Panc1 (cell line): ENCODE measurements at regions not wholly inside any gene's neighbourhood (a gene's known extent, or its start where the extent isn't known, plus 50 kb on each side); places are given as distances from the start of the nearest gene placed in this dataset.

ENCODE experiments used
- ATAC-seq: fragments of 200-7000 bp; cut with Tn5 transposase; 2 replicates; pipeline ENCODE4 v1.9.1; 2020; ENCODE audit warnings: mild to moderate bottlenecking, moderate library complexity
- BruUV-seq: library from RNA; stranded (reverse); fragments of 400-500 nt; replicated peaks from 2 replicates; lab custom pipeline; 2021; lab: Mats Ljungman, UMichigan
- CTCF ChIA-PET: fragments of 300-600 bp; sonication (Branson Sonifier 250); formaldehyde crosslinking; loops from one replicate; lab custom pipeline; 2022; ENCODE audit warnings: antibody characterized with exemption; lab: Charles Lee
- POLR2A ChIA-PET: fragments of 300-600 bp; sonication (Branson Sonifier 250); formaldehyde crosslinking; loops from one replicate; lab custom pipeline; 2022; ENCODE audit warnings: antibody characterized with exemption; lab: Charles Lee
- DNase-seq: peaks from one replicate; pipeline ENCODE4 v3.0.0-alpha.2; 2010; ENCODE audit warnings: low read depth, low spot score
- H3K27ac ChIP-seq: 2 replicates; pipeline ENCODE4 v1.5.1; 2011; ENCODE audit warnings: mild to moderate bottlenecking, low read length, inconsistent platforms
- H3K27me3 ChIP-seq: fragments of 200-500 bp; sonication (Bioruptor generic); 2 replicates; pipeline ENCODE4 v1.6.0; 2014; ENCODE audit warnings: low read length, inconsistent platforms; ENCODE audit not compliant: control insufficient read depth, insufficient read depth
- H3K36me3 ChIP-seq: fragments of 200-500 bp; sonication (Bioruptor generic); 2 replicates; pipeline ENCODE4 v1.5.1; 2014; ENCODE audit warnings: inconsistent platforms, mild to moderate bottlenecking, low read length, moderate library complexity; ENCODE audit not compliant: control insufficient read depth, insufficient read depth
- H3K4me1 ChIP-seq: 2 replicates; pipeline ENCODE4 v1.5.1; 2011; ENCODE audit warnings: inconsistent platforms, mild to moderate bottlenecking, low read length, moderate library complexity; ENCODE audit not compliant: control insufficient read depth, insufficient read depth
- H3K4me3 ChIP-seq, 2 experiments: 2 replicates each; pipeline ENCODE4 v1.5.1; 2011 to 2012; ENCODE audit warnings: low read depth in 2 of 2, low read length in 2 of 2, mild to moderate bottlenecking in 2 of 2, inconsistent platforms in 1 of 2, moderate library complexity in 1 of 2
- H3K9me3 ChIP-seq: fragments of 200-500 bp; sonication (Bioruptor generic); 2 replicates; pipeline ENCODE4 v1.5.1; 2014; ENCODE audit warnings: low read depth, mild to moderate bottlenecking, inconsistent platforms, low read length, moderate library complexity; ENCODE audit not compliant: control insufficient read depth, insufficient read depth
- CTCF ChIP-seq: fragments of 450-650 bp; IDR thresholded peaks from 2 replicates; pipeline ENCODE4 v1.5.1; 2017; ENCODE audit warnings: mild to moderate bottlenecking
- POLR2AphosphoS5 ChIP-seq: IDR thresholded peaks from 2 replicates; pipeline ENCODE4 v1.6.1; 2012; ENCODE audit warnings: mild to moderate bottlenecking, low read depth, low read length, moderate library complexity
- SIN3A ChIP-seq: IDR thresholded peaks from 2 replicates; pipeline ENCODE4 v1.6.1; 2012; ENCODE audit warnings: low read depth, mild to moderate bottlenecking, low read length, moderate library complexity, borderline replicate concordance; ENCODE audit not compliant: insufficient read depth
- TCF7L2 ChIP-seq: IDR thresholded peaks from 2 replicates; pipeline ENCODE4 v1.6.1; 2011; ENCODE audit warnings: mild to moderate bottlenecking, low read depth, low read length, inconsistent platforms
- in situ Hi-C: cut with HindIII; loops from 2 replicates; pipeline ENCODE4 v1.10.0; 2016; ENCODE audit warnings: low sequenced_read_pairs, low pct_unique_long_range_greater_than_20kb
- intact Hi-C: fragments of 100-400 bp; cut with micrococcal nuclease; formaldehyde crosslinking; loops from one replicate; pipeline ENCODE4 v1.10.0; 2022; ENCODE audit not compliant: unreplicated experiment
- TF ChIP-seq, protein P1 (sequence below), 2 experiments: IDR thresholded peaks; 2 replicates each; pipeline ENCODE4 v1.6.1; 2011 to 2012; ENCODE audit warnings: low read depth in 2 of 2, control low read depth in 1 of 2, low read length in 1 of 2, mild to moderate bottlenecking in 1 of 2, moderate library complexity in 1 of 2; ENCODE audit not compliant: insufficient read depth in 1 of 2

- DNase-seq (no peak), ATAC-seq (no peak)
- in situ Hi-C loops (no loop called here), intact Hi-C loops (no loop called here)
- no peaks in the 10 kb centered on the region; the same call in 1 of the 2 replicates for H3K27me3 ChIP-seq
- no peaks in the 10 kb centered on the region for H3K4me1 ChIP-seq
- no peak overlapping the region for H3K27ac ChIP-seq
- no peaks in the 10 kb centered on the region for H3K9me3 ChIP-seq
- POLR2A ChIA-PET, result no interaction called here
- H3K36me3 ChIP-seq, result no peaks in the 10 kb centered on the region
- TF ChIP-seq, protein P1, sequence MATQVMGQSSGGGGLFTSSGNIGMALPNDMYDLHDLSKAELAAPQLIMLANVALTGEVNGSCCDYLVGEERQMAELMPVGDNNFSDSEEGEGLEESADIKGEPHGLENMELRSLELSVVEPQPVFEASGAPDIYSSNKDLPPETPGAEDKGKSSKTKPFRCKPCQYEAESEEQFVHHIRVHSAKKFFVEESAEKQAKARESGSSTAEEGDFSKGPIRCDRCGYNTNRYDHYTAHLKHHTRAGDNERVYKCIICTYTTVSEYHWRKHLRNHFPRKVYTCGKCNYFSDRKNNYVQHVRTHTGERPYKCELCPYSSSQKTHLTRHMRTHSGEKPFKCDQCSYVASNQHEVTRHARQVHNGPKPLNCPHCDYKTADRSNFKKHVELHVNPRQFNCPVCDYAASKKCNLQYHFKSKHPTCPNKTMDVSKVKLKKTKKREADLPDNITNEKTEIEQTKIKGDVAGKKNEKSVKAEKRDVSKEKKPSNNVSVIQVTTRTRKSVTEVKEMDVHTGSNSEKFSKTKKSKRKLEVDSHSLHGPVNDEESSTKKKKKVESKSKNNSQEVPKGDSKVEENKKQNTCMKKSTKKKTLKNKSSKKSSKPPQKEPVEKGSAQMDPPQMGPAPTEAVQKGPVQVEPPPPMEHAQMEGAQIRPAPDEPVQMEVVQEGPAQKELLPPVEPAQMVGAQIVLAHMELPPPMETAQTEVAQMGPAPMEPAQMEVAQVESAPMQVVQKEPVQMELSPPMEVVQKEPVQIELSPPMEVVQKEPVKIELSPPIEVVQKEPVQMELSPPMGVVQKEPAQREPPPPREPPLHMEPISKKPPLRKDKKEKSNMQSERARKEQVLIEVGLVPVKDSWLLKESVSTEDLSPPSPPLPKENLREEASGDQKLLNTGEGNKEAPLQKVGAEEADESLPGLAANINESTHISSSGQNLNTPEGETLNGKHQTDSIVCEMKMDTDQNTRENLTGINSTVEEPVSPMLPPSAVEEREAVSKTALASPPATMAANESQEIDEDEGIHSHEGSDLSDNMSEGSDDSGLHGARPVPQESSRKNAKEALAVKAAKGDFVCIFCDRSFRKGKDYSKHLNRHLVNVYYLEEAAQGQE (IDR thresholded peaks at IDR 0.05; ENCODE audit: insufficient read depth in 1 of 2, low read depth in 2 of 2, low read length in 1 of 2), result no peak
- TF ChIP-seq POLR2AphosphoS5 (no peak), TCF7L2 (no peak), SIN3A (no peak), CTCF (no peak)
- BruUV-seq, result no TSS peak
- H3K4me3 ChIP-seq, result no peak overlapping the region
- CTCF ChIA-PET, result no interaction called here
Measured at GRCh38 chr6:40293460-40294185, 293.5 kb downstream of the LRFN2 start.

- Histone ChIP-seq H3K36me3 (no peaks in the 10 kb centered on the region), H3K27me3 (no peaks in the 10 kb centered on the region; the same call in 1 of the 2 replicates), H3K27ac (no peak overlapping the region), H3K4me3 (no peak overlapping the region), H3K4me1 (no peaks in the 10 kb centered on the region), H3K9me3 (no peaks in the 10 kb centered on the region)
- ATAC-seq (no peak), DNase-seq (no peak)
- ChIA-PET POLR2A (no interaction called here), CTCF (no interaction called here)
- in situ Hi-C loops, result no loop called here
- TF ChIP-seq SIN3A (no peak), TCF7L2 (no peak), CTCF (no peak)
- TF ChIP-seq, protein P1 (IDR thresholded peaks at IDR 0.05; ENCODE audit: insufficient read depth in 1 of 2, low read depth in 2 of 2, low read length in 1 of 2), result no peak
- intact Hi-C loops, result no loop called here
- no TSS peak for BruUV-seq
Measured at GRCh38 chr6:40293060-40293459, 294.1 kb downstream of the LRFN2 start.
